ENCODE measurements at regions not wholly inside any gene's neighbourhood (a gene's known extent, or its start where the extent isn't known, plus 50 kb on each side); places are given as distances from the start of the nearest gene placed in this dataset.
A peak's percentile ranks its signal among the peaks of the same experiment; 100 is the strongest.

DNA sequence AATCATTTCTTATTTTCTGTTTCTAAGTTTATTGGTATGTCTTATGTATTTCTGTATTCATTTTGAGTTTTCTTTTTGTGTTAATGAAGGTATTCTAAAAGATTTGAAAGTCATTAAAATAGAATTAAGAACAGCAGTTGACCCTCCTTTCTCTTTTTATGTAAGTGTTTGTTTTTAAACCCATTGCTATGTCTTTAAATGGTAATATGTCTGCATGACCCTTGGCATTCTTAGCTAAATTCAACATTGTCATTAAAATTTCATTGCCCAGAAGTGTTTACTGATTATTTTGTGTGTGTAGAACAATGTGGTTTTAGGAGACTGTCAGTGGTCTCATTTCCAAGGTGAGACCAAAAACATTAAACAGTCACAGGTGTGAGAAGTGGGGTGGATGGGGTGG, 197.8 kb downstream of the PCDH7 start:
- DNase-seq (no peak), ATAC-seq (no peak)
- intact Hi-C loops (cut with DNase I, micrococcal nuclease), result no loop called here

GRCh38 chr4:30919458-30919857, 199.3 kb downstream of the PCDH7 start:
- no peak for DNase-seq
- ATAC-seq, result peak; percentile 68
- intact Hi-C loops (cut with DNase I, micrococcal nuclease), result no loop called here

DNA sequence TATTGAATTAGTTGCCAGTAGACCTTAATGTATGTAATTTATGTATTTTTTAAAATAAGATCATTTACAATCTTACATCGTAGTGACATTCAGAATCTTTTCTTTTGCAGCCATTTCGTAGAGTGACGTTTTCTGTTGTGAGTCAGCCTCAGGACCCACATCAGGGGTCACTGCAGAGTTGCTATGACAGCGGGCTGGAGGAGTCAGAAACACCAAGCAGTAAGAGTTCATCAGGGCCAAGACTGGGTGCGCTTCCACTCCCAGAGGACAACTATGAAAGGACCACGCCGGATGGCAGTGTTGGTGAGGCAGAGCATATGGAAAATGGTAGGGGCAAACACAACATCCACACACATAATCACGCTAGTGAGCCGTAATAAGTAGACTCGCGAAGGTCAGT, 199.9 kb downstream of the PCDH7 start:
- intact Hi-C loops (cut with DNase I, micrococcal nuclease), result no loop called here
- ATAC-seq (no peak), DNase-seq (no peak)

DNA sequence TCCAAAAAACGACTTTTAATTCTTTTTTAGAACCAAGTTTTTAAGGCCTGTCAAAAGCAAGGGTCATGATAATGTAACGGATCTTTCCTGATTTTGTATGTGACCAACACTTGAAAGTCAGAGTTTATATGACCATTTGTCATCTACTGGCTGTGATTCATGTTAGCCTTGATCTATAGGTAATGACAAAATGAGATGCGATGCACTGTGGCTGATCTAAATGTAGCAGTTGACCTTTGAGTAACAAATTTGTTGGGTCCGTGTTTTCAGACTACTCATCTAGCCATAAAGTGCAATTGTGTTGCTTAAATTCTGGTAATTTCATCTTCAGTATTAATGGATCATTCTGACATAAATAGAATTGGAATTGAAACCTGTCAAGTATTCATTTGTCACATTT, 202.5 kb downstream of the PCDH7 start:
- DNase-seq (no peak), ATAC-seq (no peak)
- intact Hi-C loops (cut with DNase I, micrococcal nuclease), result no loop called here

GRCh38 chr4:30924495-30924894, 204.3 kb downstream of the PCDH7 start:
- ATAC-seq (peak; percentile 40), DNase-seq (no peak)
- intact Hi-C loops (cut with DNase I, micrococcal nuclease), result no loop called here

DNA sequence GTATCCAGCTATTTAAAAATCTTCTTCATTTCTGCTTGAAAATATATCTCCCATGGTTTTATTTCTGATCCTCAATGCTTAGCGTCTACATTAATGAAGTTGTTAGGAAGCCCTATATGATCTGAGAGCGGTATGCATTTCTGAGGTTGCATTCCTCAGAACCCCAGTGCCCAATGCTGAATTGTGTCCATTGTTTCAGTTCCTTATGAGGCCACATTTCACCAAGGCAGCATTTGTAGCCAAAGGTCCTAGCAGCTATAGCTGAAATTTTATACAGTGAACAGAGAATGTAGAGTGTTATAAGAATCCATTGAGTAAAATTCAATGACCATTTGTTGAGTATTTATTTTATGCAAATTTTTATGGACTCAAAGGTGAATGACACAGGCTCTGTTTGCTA, 209.5 kb downstream of the PCDH7 start:
- peak; percentile 58 for ATAC-seq
- intact Hi-C loops (cut with DNase I, micrococcal nuclease), result no loop called here

DNA sequence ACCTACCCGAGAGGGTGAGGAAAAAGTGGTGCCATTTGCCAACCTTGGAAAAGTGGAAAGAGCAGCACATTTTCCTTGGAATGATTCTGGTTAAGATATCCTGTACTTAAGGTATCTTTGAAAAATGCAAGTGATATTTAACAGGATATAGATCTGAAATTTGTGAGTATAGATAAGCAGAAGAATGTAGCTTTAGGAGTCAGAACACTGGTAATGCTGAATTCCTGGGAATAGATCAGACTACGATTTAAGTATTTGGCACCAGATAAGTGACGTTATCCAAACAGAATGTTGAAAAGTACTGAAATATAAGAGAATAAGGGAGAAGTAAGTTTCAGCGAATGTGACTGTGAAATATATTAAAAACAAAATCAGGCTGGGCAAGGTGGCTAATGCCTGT, 210.1 kb downstream of the PCDH7 start:
- intact Hi-C loops (cut with DNase I, micrococcal nuclease), result no loop called here
- ATAC-seq, result no peak
- no peak for DNase-seq

More for the DNA sequence above, 209.5 kb downstream of the PCDH7 start:
- DNase-seq, result no peak

GRCh38 chr4:30932581-30932980, 212.4 kb downstream of the PCDH7 start:
- DNase-seq, result no peak
- peak; percentile 68 for ATAC-seq
- intact Hi-C loops (cut with DNase I, micrococcal nuclease), result no loop called here

DNA sequence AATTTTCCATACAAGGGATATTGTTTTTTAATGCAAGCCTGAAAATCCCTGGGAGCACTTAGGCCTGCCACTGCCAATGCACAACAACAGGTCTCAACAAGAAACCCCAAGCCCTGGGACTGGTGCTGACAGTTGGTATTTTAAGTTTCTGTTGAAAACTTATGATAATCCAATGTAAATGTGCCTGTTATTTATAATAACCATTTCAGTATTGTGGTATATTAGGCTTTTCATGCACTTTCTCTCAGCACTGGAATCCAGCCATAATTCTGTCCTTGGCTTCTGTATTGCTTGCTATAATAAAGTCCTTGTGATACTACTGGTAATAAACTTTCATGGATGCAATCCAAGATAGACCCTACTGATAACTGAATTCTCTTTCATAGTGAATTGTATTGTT, 218.9 kb downstream of the PCDH7 start:
- ATAC-seq, result peak; percentile 85
- no peak for DNase-seq

GRCh38 chr4:30939684-30940083, 219.5 kb downstream of the PCDH7 start:
- intact Hi-C loops (cut with DNase I, micrococcal nuclease), result no loop called here
- DNase-seq (no peak), ATAC-seq (no peak)

More for the DNA sequence above, 218.9 kb downstream of the PCDH7 start:
- intact Hi-C loops (cut with DNase I, micrococcal nuclease), result no loop called here

- ATAC-seq (peak; percentile 74), DNase-seq (no peak)
- intact Hi-C loops (cut with DNase I, micrococcal nuclease), result no loop called here
Measured at GRCh38 chr4:30941641-30942040, 221.5 kb downstream of the PCDH7 start.

GRCh38 chr4:30943356-30943755, 223.2 kb downstream of the PCDH7 start:
- intact Hi-C loops (cut with DNase I, micrococcal nuclease), result no loop called here

DNA sequence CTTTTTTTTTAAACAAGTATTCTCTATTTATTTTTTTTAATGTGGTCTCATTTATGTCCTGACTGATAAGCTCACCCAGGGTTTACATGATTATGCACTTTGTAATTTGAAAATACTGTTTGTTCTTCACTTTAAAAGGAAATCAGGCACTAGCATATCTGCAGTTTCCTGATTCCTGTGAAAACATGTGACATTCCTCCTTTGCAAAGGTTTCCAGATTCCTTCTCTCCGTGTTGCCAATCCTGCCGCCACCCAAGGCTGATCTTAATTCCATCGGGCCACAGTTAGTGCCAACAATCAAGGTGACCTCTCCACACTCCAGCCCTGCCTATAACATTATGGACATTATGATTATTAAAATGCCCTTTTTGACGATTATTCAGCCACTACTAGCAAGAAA, 225.4 kb downstream of the PCDH7 start:
- intact Hi-C loops (cut with DNase I, micrococcal nuclease), result no loop called here
- DNase-seq, result no peak
- ATAC-seq, result peak; percentile 56

More at GRCh38 chr4:30943356-30943755, 223.2 kb downstream of the PCDH7 start:
- no peak for ATAC-seq
- DNase-seq, result no peak

GRCh38 chr4:30946288-30946687, 226.1 kb downstream of the PCDH7 start:
- DNase-seq (no peak), ATAC-seq (no peak)
- intact Hi-C loops (cut with DNase I, micrococcal nuclease), result no loop called here

- no peak for DNase-seq
- intact Hi-C loops (cut with DNase I, micrococcal nuclease), result no loop called here
- ATAC-seq, result no peak
Measured at GRCh38 chr4:30948653-30949052, 228.5 kb downstream of the PCDH7 start.

DNA sequence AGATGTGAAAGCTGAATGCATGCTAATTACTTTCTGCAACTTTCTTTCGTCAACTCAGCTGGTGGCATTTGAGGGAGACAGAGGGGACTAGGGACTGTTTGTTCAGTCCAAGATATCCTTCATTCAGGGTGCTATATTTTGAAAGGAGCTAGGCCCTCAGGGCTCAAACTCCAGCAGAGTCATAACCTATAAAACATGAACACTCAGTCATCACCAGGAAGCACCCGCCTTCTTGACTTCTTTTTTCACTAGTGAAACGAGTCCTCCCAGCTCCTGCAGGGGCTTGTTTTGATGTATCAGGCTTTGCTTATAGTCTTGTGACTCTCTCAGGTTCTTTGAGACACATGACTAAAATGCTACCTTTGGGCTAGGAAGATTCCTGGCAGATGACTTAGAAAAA, 230.6 kb downstream of the PCDH7 start:
- intact Hi-C loops (cut with DNase I, micrococcal nuclease), result no loop called here
- peak; percentile 91 for ATAC-seq
- no peak for DNase-seq

DNA sequence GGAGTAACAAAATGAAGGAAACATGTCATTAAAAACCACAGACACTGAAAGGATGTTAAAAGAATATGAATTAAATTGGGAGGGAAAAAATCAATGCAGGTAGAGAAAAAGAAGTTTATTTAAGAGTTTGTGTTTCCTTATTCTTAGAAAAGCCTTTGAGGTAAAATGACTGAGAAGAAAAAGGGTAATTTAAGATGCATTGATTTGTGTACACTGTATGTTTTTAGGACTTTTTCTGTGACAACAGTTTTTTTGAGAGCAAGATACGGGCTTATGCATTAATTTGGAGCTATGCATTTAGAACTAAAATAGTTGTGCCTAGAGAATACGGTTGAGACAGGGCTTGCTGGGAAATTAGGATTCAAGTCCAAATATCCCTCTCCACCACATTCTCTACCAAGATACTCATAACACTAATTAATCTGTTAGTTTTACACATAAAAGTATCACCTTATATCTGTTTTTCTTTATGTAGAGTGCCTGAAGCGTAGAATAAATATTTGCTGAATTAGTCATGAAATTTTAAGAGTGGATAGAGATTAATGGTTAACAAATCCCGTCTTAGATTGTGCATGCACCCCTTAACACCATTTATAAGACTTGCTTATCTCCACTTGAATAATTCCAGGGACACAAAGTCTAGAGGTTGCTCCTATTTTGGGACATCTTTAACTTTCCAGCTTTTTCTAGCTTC, 232.5 kb downstream of the PCDH7 start:
- no peak for DNase-seq
- ATAC-seq, result peak; percentile 78
- intact Hi-C loops (cut with DNase I, micrococcal nuclease), result no loop called here

- intact Hi-C loops (cut with DNase I, micrococcal nuclease), result no loop called here
- DNase-seq, result no peak
- no peak for ATAC-seq
Measured at GRCh38 chr4:30953799-30954198, 233.6 kb downstream of the PCDH7 start.

DNA sequence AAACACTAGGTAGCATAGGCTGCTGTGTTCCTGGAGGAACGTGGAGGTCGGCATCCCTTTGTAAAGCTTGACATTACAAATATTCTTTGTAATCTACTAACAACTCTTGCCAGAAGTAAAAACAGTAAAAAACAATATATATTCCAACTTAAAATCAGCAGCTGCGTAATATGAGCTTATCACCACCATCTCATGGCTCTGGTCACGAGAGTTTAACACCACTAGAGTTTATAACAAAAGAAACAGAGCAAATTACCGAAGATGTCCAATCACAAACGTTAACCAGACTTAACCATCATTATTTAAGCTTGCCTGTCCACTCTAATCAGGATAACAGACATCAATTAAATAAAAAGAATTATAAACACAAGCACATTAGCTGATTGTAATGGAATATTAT, 236.7 kb downstream of the PCDH7 start:
- intact Hi-C loops (cut with DNase I, micrococcal nuclease), result no loop called here
- DNase-seq (no peak), ATAC-seq (no peak)

DNA sequence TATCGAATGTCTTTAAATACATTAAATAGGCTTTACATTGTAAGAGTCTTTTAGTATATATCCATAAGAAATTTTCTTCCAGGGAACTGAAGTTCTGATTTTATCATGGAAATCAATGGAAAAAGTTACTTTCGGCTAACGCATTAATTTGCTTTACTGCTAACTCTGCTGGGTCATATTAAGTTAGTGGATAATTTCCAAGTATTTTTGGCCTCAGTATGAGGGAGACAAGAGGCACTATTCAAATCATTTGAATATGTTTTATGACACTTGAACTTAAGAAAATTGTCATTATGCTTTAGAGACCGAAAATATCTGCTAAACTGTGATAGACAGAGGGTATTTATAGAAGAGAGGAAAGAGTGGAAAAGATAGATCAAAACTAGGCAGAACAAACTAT, 237.5 kb downstream of the PCDH7 start:
- DNase-seq (no peak), ATAC-seq (no peak)
- intact Hi-C loops (cut with DNase I, micrococcal nuclease), result no loop called here

DNA sequence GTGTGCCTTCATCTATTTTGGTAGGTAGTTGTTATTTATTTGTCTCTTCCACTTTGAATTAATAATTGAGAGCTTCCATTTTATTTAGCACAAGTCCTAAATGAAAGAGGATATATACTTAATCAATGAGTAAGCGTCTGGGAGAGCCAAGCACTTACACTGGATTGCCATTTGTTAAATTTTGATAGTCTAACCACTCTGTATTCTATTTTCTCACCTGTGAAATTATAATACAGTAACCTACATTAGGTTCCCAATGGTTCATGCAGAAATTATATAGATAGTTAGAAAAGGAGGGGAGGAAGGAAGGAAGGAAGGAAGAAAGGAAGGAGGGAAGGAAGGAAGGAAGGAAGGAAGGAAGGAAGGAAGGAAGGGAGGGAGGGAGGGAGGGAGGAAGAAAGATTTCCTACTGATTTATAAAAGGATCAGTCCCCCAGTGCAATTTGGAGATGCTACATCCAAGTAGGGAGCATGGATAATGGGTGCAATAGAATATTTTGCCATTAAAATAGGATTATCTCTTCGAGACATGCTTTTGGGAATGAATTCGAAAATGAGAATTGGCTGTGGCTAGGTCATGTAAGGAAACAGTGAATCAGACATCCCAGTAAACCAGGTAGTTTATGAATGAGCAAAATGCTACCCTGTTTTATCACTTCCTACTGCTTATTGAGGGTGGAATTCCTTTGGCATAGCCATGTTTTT, 239.8 kb downstream of the PCDH7 start:
- no peak for ATAC-seq
- intact Hi-C loops (cut with DNase I, micrococcal nuclease), result no loop called here
- no peak for DNase-seq
